Activated naive CD4-positive, alpha-beta T cell treated with anti-CD3 and anti-CD28 coated beads, Interleukin-2, amount 50 U/mL, for 24 hours (primary cell): ENCODE measurements at regions not wholly inside any gene's neighbourhood (a gene's known extent, or its start where the extent isn't known, plus 50 kb on each side); places are given as distances from the start of the nearest gene placed in this dataset.

Experiments
- H3K27ac Mint-ChIP-seq: one replicate; pipeline ENCODE4 v1.8.0; 2021; ENCODE audit warnings: mild to moderate bottlenecking, mixed read lengths
- H3K27me3 Mint-ChIP-seq: one replicate; pipeline ENCODE4 v1.8.0; 2021; ENCODE audit warnings: mixed read lengths
- H3K36me3 Mint-ChIP-seq: one replicate; pipeline ENCODE4 v1.8.0; 2021; ENCODE audit warnings: mixed read lengths
- H3K4me1 Mint-ChIP-seq: one replicate; pipeline ENCODE4 v1.8.0; 2021; ENCODE audit warnings: mixed read lengths
- H3K4me3 Mint-ChIP-seq: one replicate; pipeline ENCODE4 v1.8.0; 2021; ENCODE audit warnings: mild to moderate bottlenecking, mixed read lengths
- H3K9me3 Mint-ChIP-seq: one replicate; pipeline ENCODE4 v1.8.0; 2021; ENCODE audit warnings: mixed read lengths

DNA sequence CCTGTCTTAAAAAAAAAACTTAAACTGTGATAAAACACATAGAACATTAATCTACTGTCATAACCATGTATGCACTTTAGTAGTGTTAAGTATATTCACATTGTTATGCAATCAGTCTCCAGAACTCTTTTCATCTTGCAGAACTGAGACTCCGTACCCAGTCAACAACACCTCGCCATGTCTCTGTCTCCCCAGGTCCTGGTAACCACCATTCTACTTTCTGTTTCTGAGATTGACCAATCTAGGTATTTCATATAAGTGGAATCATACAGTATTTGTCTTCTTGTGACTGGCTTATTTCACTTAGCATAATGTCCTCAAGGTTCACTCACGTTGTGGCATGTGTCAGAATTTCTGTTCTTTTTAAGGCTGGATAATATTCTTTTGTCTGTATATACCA is 290.8 kb upstream of the CXCR4 start:
- Mint-ChIP-seq H3K4me3 (no peak overlapping the region), H3K27me3 (peaks cover 9% of the 10 kb centered on the region), H3K9me3 (no peaks in the 10 kb centered on the region), H3K4me1 (no peaks in the 10 kb centered on the region), H3K27ac (no peak overlapping the region), H3K36me3 (no peaks in the 10 kb centered on the region)

DNA sequence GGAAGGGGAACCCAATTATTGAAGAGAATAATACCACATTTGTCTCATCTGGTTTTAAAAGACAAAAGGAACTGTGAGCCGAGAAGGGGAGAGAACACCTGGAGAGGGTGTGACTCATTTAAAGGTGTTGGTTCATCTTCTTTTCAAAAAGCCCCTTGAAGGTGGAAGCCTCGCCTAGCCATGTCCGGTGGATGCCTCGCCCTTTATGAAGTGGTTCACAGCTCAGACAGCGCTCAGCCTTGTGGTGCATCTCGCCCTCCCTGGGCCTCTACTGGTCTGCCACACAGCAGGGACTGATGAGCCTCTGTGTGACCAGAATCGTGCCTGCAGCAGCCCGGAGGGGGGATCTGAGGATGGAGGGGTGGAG is 290.0 kb upstream of the CXCR4 start:
- Mint-ChIP-seq H3K4me1 (no peaks in the 10 kb centered on the region), H3K9me3 (no peaks in the 10 kb centered on the region), H3K27ac (no peak overlapping the region), H3K27me3 (peaks cover 12% of the 10 kb centered on the region), H3K36me3 (no peaks in the 10 kb centered on the region), H3K4me3 (no peak overlapping the region)

DNA sequence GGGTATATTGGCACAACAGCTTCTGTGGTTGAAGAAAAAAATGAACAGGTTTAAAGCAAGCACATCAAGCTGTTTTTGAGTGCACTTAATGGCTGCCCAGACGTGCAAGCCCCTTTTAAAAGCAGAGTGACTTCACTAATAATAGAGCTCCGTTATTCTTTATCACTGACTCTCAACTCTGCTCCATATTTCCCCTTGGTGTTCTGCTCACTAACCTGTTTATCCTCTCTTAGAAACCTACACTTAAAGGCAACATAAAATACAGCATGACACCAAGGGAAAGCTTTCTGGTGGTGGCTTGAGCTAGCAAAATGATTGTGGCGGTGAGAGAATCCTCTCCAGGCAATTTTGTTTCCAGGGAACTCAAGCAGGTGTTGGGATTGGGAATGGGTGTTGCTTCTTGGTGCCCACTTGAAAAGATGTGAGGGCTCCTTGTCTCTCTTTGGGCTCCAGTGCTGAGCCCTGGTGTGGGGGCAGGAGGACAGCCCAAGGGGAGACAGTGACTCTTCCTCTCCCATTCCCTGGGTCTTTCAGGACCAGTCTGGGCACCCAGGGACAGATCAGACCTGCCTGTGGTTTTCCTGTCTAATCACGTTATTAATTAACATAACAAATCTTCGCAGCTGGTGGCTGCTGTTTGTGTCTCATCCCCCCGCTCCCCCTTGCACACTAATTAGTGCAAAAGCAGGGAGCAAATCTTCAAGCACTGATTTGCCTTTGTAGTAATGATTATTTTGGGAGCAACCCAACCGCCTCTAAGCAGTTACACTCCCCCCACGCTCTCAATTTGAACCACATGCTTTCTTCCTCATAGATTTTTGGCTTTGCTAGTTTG is 289.4 kb upstream of the CXCR4 start:
- Mint-ChIP-seq H3K4me1 (no peaks in the 10 kb centered on the region), H3K27ac (no peak overlapping the region), H3K36me3 (no peaks in the 10 kb centered on the region), H3K4me3 (no peak overlapping the region), H3K27me3 (peaks cover 12% of the 10 kb centered on the region), H3K9me3 (no peaks in the 10 kb centered on the region)

- Mint-ChIP-seq H3K27me3 (peaks cover 12% of the 10 kb centered on the region), H3K9me3 (no peaks in the 10 kb centered on the region), H3K36me3 (no peaks in the 10 kb centered on the region), H3K27ac (no peak overlapping the region), H3K4me1 (no peaks in the 10 kb centered on the region), H3K4me3 (no peak overlapping the region)
Measured at GRCh38 chr2:136404925-136405324, 287.0 kb upstream of the CXCR4 start.

GRCh38 chr2:136404176-136404575 is 286.2 kb upstream of the CXCR4 start:
- no peaks in the 10 kb centered on the region for H3K36me3 Mint-ChIP-seq
- H3K27me3 Mint-ChIP-seq, result peaks cover 12% of the 10 kb centered on the region
- no peaks in the 10 kb centered on the region for H3K9me3 Mint-ChIP-seq
- no peaks in the 10 kb centered on the region for H3K4me1 Mint-ChIP-seq
- no peak overlapping the region for H3K4me3 Mint-ChIP-seq
- H3K27ac Mint-ChIP-seq, result no peak overlapping the region

- Mint-ChIP-seq H3K27me3 (peaks cover 10% of the 10 kb centered on the region), H3K4me3 (no peak overlapping the region), H3K4me1 (no peaks in the 10 kb centered on the region), H3K9me3 (no peaks in the 10 kb centered on the region), H3K27ac (no peak overlapping the region), H3K36me3 (no peaks in the 10 kb centered on the region)
Measured at GRCh38 chr2:136402281-136402680, 284.3 kb upstream of the CXCR4 start.

- H3K9me3 Mint-ChIP-seq, result no peaks in the 10 kb centered on the region
- no peaks in the 10 kb centered on the region for H3K36me3 Mint-ChIP-seq
- H3K4me3 Mint-ChIP-seq, result no peak overlapping the region
- H3K27me3 Mint-ChIP-seq, result peaks cover 8% of the 10 kb centered on the region
- no peaks in the 10 kb centered on the region for H3K4me1 Mint-ChIP-seq
- H3K27ac Mint-ChIP-seq, result no peak overlapping the region
Measured at GRCh38 chr2:136399667-136400289, 281.8 kb upstream of the CXCR4 start.

DNA sequence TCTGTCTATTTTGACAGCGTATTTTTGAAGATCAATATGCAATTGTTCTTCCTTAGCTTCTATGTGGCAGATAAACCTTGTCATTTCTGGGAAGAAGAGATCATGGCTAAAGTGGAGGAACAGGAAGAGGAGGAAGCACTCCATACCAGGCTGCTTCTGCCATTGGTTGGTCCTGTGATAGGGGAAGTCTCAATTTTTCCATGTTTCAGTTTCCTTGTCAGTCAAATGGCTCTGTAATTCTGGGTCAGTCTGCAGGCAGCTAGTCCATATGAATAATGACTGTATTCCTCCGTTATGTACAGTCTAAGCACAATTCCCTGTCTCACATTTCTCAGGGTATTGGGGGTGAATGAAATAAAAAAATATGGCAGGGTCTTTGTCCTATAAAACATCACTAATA is 277.6 kb upstream of the CXCR4 start:
- Mint-ChIP-seq H3K4me3 (no peak overlapping the region), H3K4me1 (peaks cover 13% of the 10 kb centered on the region), H3K36me3 (no peaks in the 10 kb centered on the region), H3K27me3 (no peaks in the 10 kb centered on the region), H3K9me3 (no peaks in the 10 kb centered on the region), H3K27ac (no peak overlapping the region)

DNA sequence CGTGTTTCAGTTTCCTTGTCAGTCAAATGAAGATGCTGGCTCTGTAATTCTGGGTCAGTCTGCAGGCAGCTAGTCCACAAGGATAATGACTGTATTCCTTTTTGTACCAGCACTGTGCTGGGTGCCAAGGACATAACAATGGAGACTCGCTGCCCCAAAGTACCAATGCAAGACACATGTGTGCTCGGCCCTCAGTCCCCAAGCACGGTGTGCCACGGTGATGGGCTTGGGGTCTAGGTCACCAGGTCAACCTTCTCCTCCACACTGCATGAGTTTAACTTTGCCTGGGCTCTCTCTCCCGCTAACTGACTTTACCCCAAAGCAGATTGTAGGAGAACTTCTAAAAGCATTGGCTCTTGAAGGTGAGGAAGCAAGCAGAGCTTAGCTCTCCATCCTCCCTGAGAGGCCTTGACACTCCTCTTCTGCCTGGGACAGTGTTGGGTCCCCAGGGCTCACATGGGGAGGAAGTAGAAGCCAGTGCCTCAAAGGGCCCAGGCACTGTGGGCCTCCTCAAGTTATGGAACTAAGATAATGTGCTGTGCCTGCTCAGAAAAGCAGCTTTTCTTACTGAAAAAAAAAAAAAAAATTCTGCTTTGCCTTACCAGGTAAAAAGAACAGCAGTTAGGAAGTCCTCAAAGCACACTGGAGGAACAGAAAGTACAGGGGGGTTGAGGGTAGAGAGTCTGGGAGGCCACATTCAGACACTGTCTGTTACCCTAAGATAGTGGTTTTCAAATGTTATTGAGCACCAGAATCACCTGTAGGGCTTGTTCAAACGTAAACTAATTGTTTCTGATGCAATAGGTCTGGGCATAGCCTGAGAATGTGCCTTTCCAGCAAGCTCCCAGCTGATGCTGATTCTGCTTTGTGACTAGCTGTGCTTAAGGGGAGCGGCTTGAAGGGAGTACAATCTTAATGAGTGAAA is 276.4 kb upstream of the CXCR4 start:
- Mint-ChIP-seq H3K36me3 (no peaks in the 10 kb centered on the region), H3K4me1 (peaks cover 17% of the 10 kb centered on the region), H3K27ac (no peak overlapping the region), H3K27me3 (no peaks in the 10 kb centered on the region), H3K4me3 (no peak overlapping the region), H3K9me3 (no peaks in the 10 kb centered on the region)

GRCh38 chr2:136393514-136393913 is 275.6 kb upstream of the CXCR4 start:
- H3K9me3 Mint-ChIP-seq, result no peaks in the 10 kb centered on the region
- H3K27me3 Mint-ChIP-seq, result no peaks in the 10 kb centered on the region
- no peaks in the 10 kb centered on the region for H3K36me3 Mint-ChIP-seq
- H3K4me1 Mint-ChIP-seq, result peaks cover 17% of the 10 kb centered on the region
- H3K27ac Mint-ChIP-seq, result no peak overlapping the region
- H3K4me3 Mint-ChIP-seq, result no peak overlapping the region

GRCh38 chr2:136392897-136393505 is 275.1 kb upstream of the CXCR4 start:
- Mint-ChIP-seq H3K27ac (no peak overlapping the region), H3K4me3 (no peak overlapping the region), H3K36me3 (no peaks in the 10 kb centered on the region), H3K9me3 (no peaks in the 10 kb centered on the region), H3K27me3 (no peaks in the 10 kb centered on the region), H3K4me1 (peaks cover 17% of the 10 kb centered on the region)

DNA sequence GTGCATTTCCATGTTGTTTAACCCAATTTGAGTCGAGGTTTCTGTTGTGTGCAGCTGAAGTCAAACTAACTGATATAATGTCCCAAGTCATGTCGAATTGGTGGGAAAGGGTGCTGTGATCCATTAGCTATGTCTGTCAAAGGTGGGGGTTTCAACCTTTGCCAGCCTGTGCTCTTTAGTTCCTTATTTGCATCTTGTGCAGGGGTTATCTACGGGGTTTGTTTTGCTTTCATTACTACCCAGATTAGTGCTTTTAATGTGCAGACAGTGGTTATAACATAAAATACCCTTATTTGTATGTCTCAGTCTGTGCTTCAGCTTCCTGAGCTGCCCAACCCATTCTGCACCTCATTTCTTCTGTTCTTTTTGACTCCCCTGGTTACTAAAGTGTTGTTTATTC is 271.9 kb upstream of the CXCR4 start:
- no peaks in the 10 kb centered on the region for H3K9me3 Mint-ChIP-seq
- no peaks in the 10 kb centered on the region for H3K27me3 Mint-ChIP-seq
- H3K36me3 Mint-ChIP-seq, result no peaks in the 10 kb centered on the region
- H3K4me3 Mint-ChIP-seq, result no peak overlapping the region
- H3K4me1 Mint-ChIP-seq, result peaks cover 18% of the 10 kb centered on the region
- no peak overlapping the region for H3K27ac Mint-ChIP-seq

DNA sequence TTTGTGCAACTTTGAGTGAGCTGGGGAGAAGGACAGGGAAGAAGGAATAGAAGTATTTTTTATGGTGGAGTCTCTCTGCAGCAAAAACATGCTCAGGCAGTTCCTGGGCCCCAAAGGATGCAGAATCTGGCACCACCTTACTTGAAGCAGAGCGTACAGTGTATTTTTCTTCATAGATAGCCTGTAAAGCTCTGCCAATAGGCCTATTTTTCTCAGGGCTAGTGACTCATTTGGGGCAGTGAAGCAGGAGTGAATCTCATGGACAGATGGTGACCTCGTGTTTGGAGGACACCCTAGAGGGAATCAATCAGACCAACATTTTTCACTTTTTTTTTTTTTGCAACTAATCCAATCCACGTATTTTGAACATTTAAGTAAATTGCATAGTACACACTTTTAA is 268.1 kb upstream of the CXCR4 start:
- no peaks in the 10 kb centered on the region for H3K36me3 Mint-ChIP-seq
- H3K27ac Mint-ChIP-seq, result no peak overlapping the region
- H3K9me3 Mint-ChIP-seq, result no peaks in the 10 kb centered on the region
- no peak overlapping the region for H3K4me3 Mint-ChIP-seq
- peaks cover 42% of the 10 kb centered on the region for H3K4me1 Mint-ChIP-seq
- H3K27me3 Mint-ChIP-seq, result no peaks in the 10 kb centered on the region

GRCh38 chr2:136384531-136385303 is 266.8 kb upstream of the CXCR4 start:
- no peaks in the 10 kb centered on the region for H3K9me3 Mint-ChIP-seq
- peaks cover 37% of the 10 kb centered on the region for H3K4me1 Mint-ChIP-seq
- H3K36me3 Mint-ChIP-seq, result no peaks in the 10 kb centered on the region
- no peak overlapping the region for H3K27ac Mint-ChIP-seq
- H3K27me3 Mint-ChIP-seq, result no peaks in the 10 kb centered on the region
- no peak overlapping the region for H3K4me3 Mint-ChIP-seq

DNA sequence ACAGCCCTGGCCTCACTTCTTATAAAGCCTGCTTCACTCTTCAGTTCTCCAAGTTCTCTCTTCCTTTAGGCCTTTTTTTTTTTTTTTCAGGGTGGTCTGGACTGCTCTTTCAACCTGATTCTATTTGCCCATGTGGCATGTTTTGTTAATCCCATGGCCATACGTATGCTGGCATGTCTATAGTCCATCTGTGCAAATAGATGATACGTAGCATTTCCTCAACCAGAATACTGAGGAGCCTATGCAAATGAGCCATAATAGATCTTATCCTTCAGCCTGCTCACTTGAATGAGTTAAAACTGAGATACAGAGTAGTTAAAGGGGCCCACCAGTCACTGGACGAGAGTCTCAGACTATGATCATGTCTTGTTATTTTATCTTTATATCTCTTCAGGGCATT is 265.2 kb upstream of the CXCR4 start:
- Mint-ChIP-seq H3K27ac (peak overlapping the region; percentile 66), H3K27me3 (no peaks in the 10 kb centered on the region), H3K4me1 (peaks cover 43% of the 10 kb centered on the region), H3K9me3 (no peaks in the 10 kb centered on the region), H3K36me3 (no peaks in the 10 kb centered on the region), H3K4me3 (no peak overlapping the region)
